H1 (cell line): ENCODE measurements at regions not wholly inside any gene's neighbourhood (a gene's known extent, or its start where the extent isn't known, plus 50 kb on each side); places are given as distances from the start of the nearest gene placed in this dataset.

Experiments
- CTCF ChIA-PET: fragments of 300-600 bp; sonication (Branson Sonifier 250); formaldehyde crosslinking; loops from one replicate; lab custom pipeline; 2021; ENCODE audit not compliant: partially characterized antibody; lab: Charles Lee
- POLR2A ChIA-PET: fragments of 300-600 bp; sonication (Branson Sonifier 250); formaldehyde crosslinking; loops from one replicate; lab custom pipeline; 2021; ENCODE audit warnings: inconsistent platforms; ENCODE audit not compliant: partially characterized antibody; lab: Charles Lee
- DNase-seq, 2 experiments: peaks; one replicate each; pipeline versions ENCODE4 v3.0.0 to v3.0.0-alpha.2; 2010 to 2022; ENCODE audit warnings: low spot score in 2 of 2, low read depth in 1 of 2, mixed read lengths in 1 of 2
- FAIRE-seq: peaks from 2 replicates; lab custom pipeline; 2011; peaks lifted over from hg19 to GRCh38; lab: Jason Lieb, UNC
- H2AFZ ChIP-seq: 2 replicates; pipeline ENCODE4 v1.8.1; 2012; ENCODE audit warnings: low read length, inconsistent platforms
- H2AK5ac ChIP-seq: 2 replicates; pipeline ENCODE4 v1.6.1; 2013; ENCODE audit warnings: low read depth, low read length
- H2BK120ac ChIP-seq: replicated peaks from 2 replicates; pipeline ENCODE3; 2013; ENCODE audit warnings: low read depth, low read length, inconsistent platforms
- H2BK12ac ChIP-seq: 2 replicates; pipeline ENCODE4 v1.6.1; 2013; ENCODE audit warnings: low read depth, low read length
- H2BK15ac ChIP-seq: 2 replicates; pipeline ENCODE4 v1.6.1; 2013; ENCODE audit warnings: low read length
- H2BK20ac ChIP-seq: 2 replicates; pipeline ENCODE4 v1.6.1; 2013; ENCODE audit warnings: low read length
- H2BK5ac ChIP-seq: 2 replicates; pipeline ENCODE4 v1.6.1; 2013; ENCODE audit warnings: low read depth, low read length
- H3K14ac ChIP-seq: 2 replicates; pipeline ENCODE4 v1.6.1; 2013; ENCODE audit warnings: inconsistent platforms; ENCODE audit not compliant: insufficient read length
- H3K18ac ChIP-seq: 2 replicates; pipeline ENCODE4 v1.6.1; 2013; ENCODE audit warnings: low read length; ENCODE audit errors: extremely low read depth
- H3K23ac ChIP-seq: 2 replicates; pipeline ENCODE4 v1.6.1; 2013; ENCODE audit warnings: inconsistent platforms; ENCODE audit not compliant: insufficient read length
- H3K23me2 ChIP-seq: 2 replicates; pipeline ENCODE4 v1.6.1; 2013; ENCODE audit warnings: low read depth, low read length
- H3K27ac ChIP-seq: 2 replicates; pipeline ENCODE4 v1.6.1; 2011; ENCODE audit warnings: low read depth, low read length, inconsistent platforms
- H3K27me3 ChIP-seq, 4 experiments: replicated peaks in 1 of 4; 1 replicate in 1 of 4; 2 replicates in 3 of 4; pipeline versions ENCODE4 v1.6.1 to v1.8.1; 2011 to 2013; ENCODE audit warnings: low read length in 3 of 4, mild to moderate bottlenecking in 3 of 4, inconsistent platforms in 2 of 4, mixed read lengths in 2 of 4, moderate library complexity in 1 of 4; ENCODE audit not compliant: control insufficient read depth in 3 of 4, insufficient read depth in 3 of 4; ENCODE audit errors: extremely low read depth in 1 of 4
- H3K36me3 ChIP-seq, 4 experiments: 2 replicates each; pipeline versions ENCODE4 v1.6.1 to v1.8.1; 2011 to 2013; ENCODE audit warnings: mild to moderate bottlenecking in 4 of 4, low read length in 3 of 4, moderate library complexity in 2 of 4, control low read depth in 1 of 4, inconsistent platforms in 1 of 4; ENCODE audit not compliant: insufficient read depth in 4 of 4, control insufficient read depth in 2 of 4
- H3K4ac ChIP-seq: replicated peaks from 2 replicates; pipeline ENCODE3; 2013; ENCODE audit warnings: low read length, low read depth, mixed read lengths, inconsistent platforms; ENCODE audit not compliant: insufficient read length
- H3K4me1 ChIP-seq, 4 experiments: replicated peaks in 1 of 4; 1 replicate in 1 of 4; 2 replicates in 3 of 4; pipeline versions ENCODE4 v1.6.1 to v1.8.1; 2011 to 2013; ENCODE audit warnings: low read length in 3 of 4, inconsistent platforms in 2 of 4, mixed read lengths in 1 of 4; ENCODE audit not compliant: insufficient read depth in 4 of 4, control insufficient read depth in 3 of 4
- H3K4me2 ChIP-seq, 2 experiments: 2 replicates each; pipeline versions ENCODE4 v1.6.1 to v1.8.1; 2011 to 2013; ENCODE audit warnings: low read depth in 2 of 2, low read length in 2 of 2, control low read depth in 1 of 2, inconsistent platforms in 1 of 2, mild to moderate bottlenecking in 1 of 2; ENCODE audit not compliant: insufficient read depth in 1 of 2
- H3K4me3 ChIP-seq, 4 experiments: fragments of 200-600, 300-600 bp in 1 of 4; sonication (generic), shearing (Covaris generic), sonication (Bioruptor Twin) in 1 of 4; 2 replicates each; pipeline versions ENCODE4 v1.5.1 to v1.8.1; 2011 to 2016; ENCODE audit warnings: low read length in 4 of 4, low read depth in 3 of 4, control low read depth in 2 of 4, inconsistent platforms in 2 of 4, mild to moderate bottlenecking in 2 of 4, mixed read lengths in 1 of 4, moderate library complexity in 1 of 4; ENCODE audit not compliant: insufficient read depth in 2 of 4; ENCODE audit errors: extremely low read depth in 1 of 4
- H3K56ac ChIP-seq: replicated peaks from 2 replicates; pipeline ENCODE3; 2013; ENCODE audit warnings: low read depth, mild to moderate bottlenecking, mixed read lengths, low read length, inconsistent platforms; ENCODE audit not compliant: insufficient read length
- H3K79me1 ChIP-seq: 2 replicates; pipeline ENCODE4 v1.6.1; 2013; ENCODE audit warnings: low read depth, low read length, control low read depth
- H3K79me2 ChIP-seq, 2 experiments: 2 replicates each; pipeline versions ENCODE4 v1.6.1 to v1.8.1; 2012 to 2013; ENCODE audit warnings: low read length in 2 of 2, mild to moderate bottlenecking in 2 of 2, inconsistent platforms in 1 of 2; ENCODE audit not compliant: insufficient read depth in 2 of 2, control insufficient read depth in 1 of 2
- H3K9ac ChIP-seq, 4 experiments: replicated peaks in 1 of 4; 1 replicate in 1 of 4; 2 replicates in 3 of 4; pipeline versions ENCODE4 v1.6.1 to v1.8.1; 2011 to 2013; ENCODE audit warnings: low read depth in 3 of 4, low read length in 3 of 4, control low read depth in 2 of 4, mild to moderate bottlenecking in 2 of 4, moderate library complexity in 2 of 4, inconsistent platforms in 1 of 4; ENCODE audit errors: extremely low read depth in 1 of 4
- H3K9me3 ChIP-seq, 2 experiments: 2 replicates each; pipeline versions ENCODE4 v1.6.1 to v1.8.1; 2012 to 2013; ENCODE audit warnings: mild to moderate bottlenecking in 2 of 2, moderate library complexity in 2 of 2, control low read depth in 1 of 2, inconsistent platforms in 1 of 2, low read depth in 1 of 2, low read length in 1 of 2, mixed read lengths in 1 of 2; ENCODE audit not compliant: insufficient read depth in 2 of 2
- H4K20me1 ChIP-seq, 2 experiments: replicated peaks in 1 of 2; 2 replicates each; pipeline versions ENCODE3 to v1.8.1; 2011 to 2013; ENCODE audit warnings: inconsistent platforms in 2 of 2, low read length in 2 of 2, mild to moderate bottlenecking in 1 of 2; ENCODE audit not compliant: insufficient read depth in 2 of 2, control insufficient read depth in 1 of 2
- H4K5ac ChIP-seq: 2 replicates; pipeline ENCODE4 v1.6.1; 2013; ENCODE audit warnings: low read length, low read depth, mixed read lengths, inconsistent platforms; ENCODE audit not compliant: insufficient read length
- H4K8ac ChIP-seq: 2 replicates; pipeline ENCODE4 v1.8.0; 2013; ENCODE audit warnings: mild to moderate bottlenecking, moderate library complexity, low read length, inconsistent platforms; ENCODE audit not compliant: insufficient read depth; ENCODE audit errors: extremely low read depth
- H4K91ac ChIP-seq: replicated peaks from 2 replicates; pipeline ENCODE3; 2013; ENCODE audit warnings: low read length, mixed read lengths, inconsistent platforms; ENCODE audit not compliant: insufficient read length
- CHD7 ChIP-seq: fragments of 300-600 bp; sonication (generic); IDR thresholded peaks from 2 replicates; pipeline ENCODE4 v1.7.1; 2012; ENCODE audit warnings: low read length, moderate library complexity, mild to moderate bottlenecking, inconsistent platforms; ENCODE audit not compliant: insufficient replicate concordance
- WGBS, 2 experiments: shearing (Covaris generic) in 1 of 2; methylation state at CpG; one replicate each; pipeline versions ENCODE4 v1.1.6 to v1.1.7; 2013 to 2015; ENCODE audit warnings: low lambda C conversion rate in 2 of 2, mixed read lengths in 2 of 2, inconsistent platforms in 1 of 2, low coverage in 1 of 2, missing lambda C conversion rate in 1 of 2; ENCODE audit not compliant: insufficient replicate concordance in 2 of 2, insufficient coverage in 1 of 2, insufficient read length in 1 of 2; ENCODE audit errors: extremely low coverage in 1 of 2, missing lambda C conversion rate in 1 of 2; 5-methylcytosine and 5-hydroxymethylcytosine counted together

DNA sequence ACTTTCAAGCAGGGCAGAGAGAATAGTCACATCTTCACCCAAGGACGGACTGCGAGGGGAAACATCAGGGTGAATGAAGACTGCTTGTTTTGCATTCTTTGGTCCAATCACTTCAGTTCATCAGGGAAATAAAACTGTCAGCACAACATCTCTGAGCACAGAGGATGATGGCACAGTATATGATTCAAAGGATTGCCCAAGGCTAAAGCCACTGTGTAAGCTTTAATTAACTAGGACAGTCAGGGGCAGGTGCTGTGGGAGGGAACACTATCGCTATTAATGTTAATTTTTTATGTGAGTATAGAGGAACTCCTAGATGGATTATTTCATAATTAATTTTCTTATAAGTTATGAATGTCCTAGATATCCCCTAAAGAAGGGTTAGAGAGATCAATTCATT, 112.1 kb downstream of the BASP1 start:
- no peaks in the 10 kb centered on the region; the same call in 1 of the 2 replicates for H3K23me2 ChIP-seq
- no peak overlapping the region for H2AK5ac ChIP-seq
- H3K4me1 ChIP-seq: no peaks in the 10 kb centered on the region
- no peak for FAIRE-seq
- no peak overlapping the region for H4K5ac ChIP-seq
- CTCF ChIA-PET: interaction anchor here (0.9 kb wide), 1 partner anchor 9 kb away, joined by 3 read pairs; no protein-coding TSS in a partner anchor
- H3K14ac ChIP-seq: no peak overlapping the region
- no peak overlapping the region for H3K56ac ChIP-seq
- H3K79me2 ChIP-seq: no peaks in the 10 kb centered on the region
- H2AFZ ChIP-seq: no peak overlapping the region
- H2BK120ac ChIP-seq: no peak overlapping the region
- no peaks in the 10 kb centered on the region for H3K9me3 ChIP-seq
- no peaks in the 10 kb centered on the region for H3K79me1 ChIP-seq
- no peak overlapping the region for H3K23ac ChIP-seq
- no peak overlapping the region for H2BK20ac ChIP-seq
- no peaks in the 10 kb centered on the region for H3K27me3 ChIP-seq
- H3K4ac ChIP-seq: no peak overlapping the region
- H2BK5ac ChIP-seq: no peak overlapping the region
- no peak overlapping the region for H3K4me2 ChIP-seq
- H3K27ac ChIP-seq: no peak overlapping the region
- H3K36me3 ChIP-seq: no peaks in the 10 kb centered on the region
- no peak overlapping the region for H3K9ac ChIP-seq
- no peak overlapping the region for H2BK15ac ChIP-seq
- POLR2A ChIA-PET: no interaction called here
- no peaks in the 10 kb centered on the region for H4K20me1 ChIP-seq
- no peak overlapping the region for H4K8ac ChIP-seq
- no peak overlapping the region for H4K91ac ChIP-seq
- DNase-seq: no peak
- no peak overlapping the region for H2BK12ac ChIP-seq
- no peak overlapping the region for H3K4me3 ChIP-seq
- 94% methylated on average over 3 of the region's 3 CpGs; no CpG with 5 or more reads in 1 of the 2 experiments for WGBS, 2 experiments
- no peak overlapping the region for H3K18ac ChIP-seq
- TF ChIP-seq CHD7: no peak
